ENCODE measurements at regions not wholly inside any gene's neighbourhood (a gene's known extent, or its start where the extent isn't known, plus 50 kb on each side); places are given as distances from the start of the nearest gene placed in this dataset.
A peak's percentile ranks its signal among the peaks of the same experiment; 100 is the strongest.
"Not testable (repeated sequence)": the region's sequence is repeated elsewhere in the genome, so short reads cannot be mapped to it uniquely, and the experiment has no call there.

GRCh38 chr6:27616328-27617045 lies 143.6 kb upstream of the ZNF184 start:
- no peak for DNase-seq

- no peak for DNase-seq
Observed at GRCh38 chr6:27611451-27611850, 138.5 kb upstream of the ZNF184 start.

DNA sequence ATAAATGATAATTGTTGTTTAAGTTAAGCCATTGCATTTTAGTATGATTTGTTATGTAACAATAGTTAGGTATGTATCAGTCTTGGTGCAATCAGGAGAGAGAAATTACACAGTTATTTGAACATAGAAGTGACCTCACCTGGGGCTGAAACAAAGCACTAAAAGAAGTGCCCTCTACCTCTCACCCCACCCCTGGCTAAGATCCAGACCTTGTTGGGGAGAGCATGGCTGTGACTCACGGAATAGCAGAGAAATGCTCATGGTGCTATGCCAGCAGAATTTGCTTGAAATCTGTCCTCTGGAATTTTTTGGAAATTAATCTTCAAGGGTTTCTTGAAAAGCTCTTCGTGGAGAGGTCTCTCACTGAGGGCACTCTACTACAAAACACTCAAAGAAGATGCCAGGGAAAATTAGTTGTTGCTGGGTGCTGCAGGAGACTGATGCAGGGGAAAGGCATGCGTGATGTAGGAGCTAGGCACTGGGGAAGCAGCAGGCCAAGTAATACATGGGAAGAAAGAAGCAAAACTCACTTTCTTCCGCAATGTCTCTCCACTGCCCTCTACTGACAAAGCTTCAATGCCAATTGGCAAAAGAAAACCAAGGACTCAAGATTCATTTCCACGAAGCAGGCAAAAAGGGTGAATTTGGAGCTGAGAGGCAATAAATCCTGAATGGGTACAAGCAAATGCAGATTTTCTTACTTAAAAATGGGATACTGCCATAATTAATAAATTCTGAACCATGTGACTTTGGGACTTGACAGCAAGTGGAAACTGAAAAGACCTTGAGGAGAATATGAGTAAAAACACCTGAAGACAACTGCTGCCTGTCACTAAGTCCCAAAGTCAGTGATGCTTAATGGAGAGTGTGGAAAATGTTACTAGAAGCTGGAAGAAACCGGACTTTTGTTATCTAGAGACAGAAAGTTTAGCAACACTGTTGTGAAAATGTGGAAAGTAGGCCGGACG lies 136.3 kb upstream of the ZNF184 start:
- no peak for DNase-seq

- no peak for DNase-seq
Observed at GRCh38 chr6:27605401-27606342, 132.8 kb upstream of the ZNF184 start.

- DNase-seq: no peak
Observed at GRCh38 chr6:27604986-27605385, 132.1 kb upstream of the ZNF184 start.

- no peak for DNase-seq
Observed at GRCh38 chr6:27601668-27602254, 128.9 kb upstream of the ZNF184 start.

DNA sequence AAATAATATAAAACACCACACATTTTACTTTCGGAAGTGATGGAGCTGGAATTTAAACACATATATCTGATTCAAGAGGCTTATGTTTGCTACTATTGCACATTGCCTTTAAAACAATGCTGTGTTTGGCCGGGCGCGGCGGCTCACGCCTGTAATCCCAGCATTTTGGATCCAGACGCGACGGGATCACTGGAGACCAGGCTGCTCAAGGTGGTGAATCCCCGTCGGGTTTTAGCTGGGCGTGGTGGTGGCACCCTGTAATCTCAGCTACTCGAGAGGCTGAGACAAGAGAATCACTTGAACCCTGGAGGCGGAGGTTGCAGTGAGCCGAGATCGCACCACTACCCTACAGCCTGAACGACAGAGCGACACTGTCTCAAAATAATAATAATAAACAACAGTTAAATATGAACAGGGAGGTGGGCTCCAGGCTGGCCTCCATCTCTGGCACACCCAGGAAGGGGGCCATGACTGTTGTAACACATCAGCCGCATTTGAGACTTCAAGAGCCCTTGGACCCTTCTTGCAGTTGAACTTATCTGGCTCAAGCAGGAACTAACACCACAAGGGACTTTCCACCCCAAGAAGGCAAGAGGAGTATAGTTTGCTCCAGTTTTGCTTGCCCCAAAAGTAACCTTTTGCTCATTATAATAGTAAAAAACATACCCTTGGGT lies 127.1 kb upstream of the ZNF184 start:
- DNase-seq: no peak

DNA sequence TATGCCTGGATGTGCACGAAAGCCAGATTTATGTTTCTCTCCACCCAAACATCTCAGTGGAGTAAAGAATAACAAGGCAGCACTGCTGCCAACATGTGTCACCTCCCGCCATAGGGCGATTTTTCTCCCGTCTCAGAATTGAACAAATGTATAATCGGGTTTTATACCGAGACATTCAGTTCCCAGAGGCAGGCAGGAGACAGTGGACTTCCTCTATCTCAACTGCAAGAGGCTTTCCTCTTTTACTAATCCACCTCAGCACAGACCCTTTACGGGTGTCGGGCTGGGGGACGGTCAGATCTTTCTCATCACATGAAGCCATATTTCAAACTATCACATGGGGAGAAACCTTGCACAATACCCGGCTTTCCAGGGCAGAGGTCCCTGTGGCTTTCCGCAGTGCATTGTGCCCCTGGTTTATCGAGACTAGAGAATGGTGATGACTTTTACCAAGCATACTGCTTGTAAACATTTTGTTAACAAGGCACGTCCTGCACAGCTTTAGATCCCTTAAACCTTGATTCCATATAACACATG lies 124.2 kb upstream of the ZNF184 start:
- not testable (repeated sequence) for DNase-seq

GRCh38 chr6:27593861-27594260 lies 121.0 kb upstream of the ZNF184 start:
- DNase-seq: no peak

GRCh38 chr6:27593200-27593818 lies 120.4 kb upstream of the ZNF184 start:
- no peak for DNase-seq

- peak; percentile 82 for DNase-seq
Observed at GRCh38 chr6:27592481-27593199, 119.7 kb upstream of the ZNF184 start.

- no peak for DNase-seq
Observed at GRCh38 chr6:27591699-27592480, 119.0 kb upstream of the ZNF184 start.

- not testable (repeated sequence) for DNase-seq
Observed at GRCh38 chr6:27585316-27585715, 112.4 kb upstream of the ZNF184 start.

GRCh38 chr6:27584326-27584725 lies 111.4 kb upstream of the ZNF184 start:
- DNase-seq: no peak

DNA sequence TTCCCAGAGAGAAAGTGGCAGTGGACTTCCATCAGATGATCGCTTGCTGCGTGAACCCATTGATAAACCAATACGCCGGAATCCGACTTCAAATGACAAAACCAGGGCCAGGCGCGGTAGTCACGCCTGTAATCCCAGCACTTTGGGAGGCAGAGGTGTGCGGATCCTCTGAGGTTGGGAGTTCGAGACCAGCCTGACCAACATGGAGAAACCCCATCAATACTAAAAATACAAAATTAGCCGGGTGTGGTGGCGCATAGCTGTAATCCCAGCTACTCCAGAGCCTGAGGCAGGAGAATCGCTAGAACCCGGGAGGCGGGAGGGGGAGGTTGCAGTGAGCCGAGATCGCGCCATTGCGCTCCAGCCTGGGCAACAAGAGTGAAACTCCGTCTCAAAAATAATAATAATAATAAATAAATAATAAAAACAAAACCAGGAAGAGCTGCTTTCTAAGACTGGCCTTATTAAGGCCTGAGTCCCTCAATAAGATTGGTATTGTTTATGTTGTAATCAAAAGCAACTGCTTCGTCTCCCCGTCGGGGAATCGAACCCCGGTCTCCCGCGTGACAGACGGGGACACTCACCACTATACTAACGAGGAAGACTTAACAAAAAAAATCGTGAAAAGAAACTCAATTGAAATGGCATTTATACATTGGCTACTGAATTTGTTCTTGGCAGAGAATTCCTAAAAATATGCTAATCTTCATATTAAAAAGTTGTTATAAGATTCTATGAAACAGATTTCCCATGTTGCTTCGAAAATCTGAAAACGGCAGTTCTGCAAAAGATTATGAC lies 110.2 kb upstream of the ZNF184 start:
- peak; percentile 80 for DNase-seq

GRCh38 chr6:27579973-27580372 lies 107.1 kb upstream of the ZNF184 start:
- no peak for DNase-seq

GRCh38 chr6:27577922-27578321 lies 105.0 kb upstream of the ZNF184 start:
- no peak for DNase-seq

GRCh38 chr6:27575594-27576361 lies 102.9 kb upstream of the ZNF184 start:
- no peak for DNase-seq
